CD14-positive monocyte (primary cell): ENCODE measurements at regions not wholly inside any gene's neighbourhood (a gene's known extent, or its start where the extent isn't known, plus 50 kb on each side); places are given as distances from the start of the nearest gene placed in this dataset.

Experiments used
- DNase-seq, 3 donors: peaks; one replicate each; pipeline ENCODE4 v3.0.0-alpha.2; 2011 to 2022
- H2AFZ ChIP-seq: 2 replicates; pipeline ENCODE4 v1.6.0; 2012; ENCODE audit warnings: mild to moderate bottlenecking, low read depth, low read length, inconsistent platforms; ENCODE audit not compliant: insufficient read depth, poor library complexity, severe bottlenecking
- H3K27ac ChIP-seq, 2 donors: 1 replicate in 1 of 2; 2 replicates in 1 of 2; pipeline ENCODE4 v1.5.1; 2012 to 2013; ENCODE audit warnings: low read length in 2 of 2, control low read depth in 1 of 2, inconsistent platforms in 1 of 2, low read depth in 1 of 2, mild to moderate bottlenecking in 1 of 2
- H3K27me3 ChIP-seq, 2 donors: one replicate each; pipeline versions ENCODE4 v1.6.0 to v1.6.1; 2011 to 2013; ENCODE audit warnings: low read length in 2 of 2; ENCODE audit not compliant: control insufficient read depth in 2 of 2, insufficient read depth in 2 of 2
- H3K36me3 ChIP-seq, 2 donors: replicated peaks in 1 of 2; 1 replicate in 1 of 2; 2 replicates in 1 of 2; pipeline versions ENCODE4 v1.5.1 to v1.6.1; 2012 to 2013; ENCODE audit warnings: low read length in 2 of 2, control low read depth in 1 of 2, inconsistent platforms in 1 of 2, mild to moderate bottlenecking in 1 of 2; ENCODE audit not compliant: insufficient read depth in 2 of 2, control insufficient read depth in 1 of 2
- H3K4me1 ChIP-seq, 2 donors: 1 replicate in 1 of 2; 2 replicates in 1 of 2; pipeline versions ENCODE4 v1.5.1 to v1.6.1; 2012 to 2013; ENCODE audit warnings: low read length in 2 of 2, control low read depth in 1 of 2, inconsistent platforms in 1 of 2, mild to moderate bottlenecking in 1 of 2, moderate library complexity in 1 of 2; ENCODE audit not compliant: insufficient read depth in 2 of 2, control insufficient read depth in 1 of 2
- H3K4me2 ChIP-seq: replicated peaks from 2 replicates; pipeline ENCODE3; 2012; ENCODE audit warnings: low read length, moderate library complexity, mild to moderate bottlenecking; ENCODE audit not compliant: poor library complexity, severe bottlenecking; ENCODE audit errors: extremely low read depth
- H3K4me3 ChIP-seq, 3 experiments: fragments of 200-600 bp in 1 of 3; sonication (generic) in 1 of 3; replicated peaks in 1 of 3; 1 replicate in 2 of 3; 2 replicates in 1 of 3; pipeline ENCODE4 v1.5.1; 2011 to 2013; ENCODE audit warnings: low read length in 3 of 3, mild to moderate bottlenecking in 3 of 3, control low read depth in 2 of 3, low read depth in 2 of 3, inconsistent platforms in 1 of 3, moderate library complexity in 1 of 3
- H3K79me2 ChIP-seq: 2 replicates; pipeline ENCODE4 v1.6.0; 2012; ENCODE audit warnings: mild to moderate bottlenecking, control low read depth, inconsistent platforms, low read length, moderate library complexity; ENCODE audit not compliant: insufficient read depth
- H3K9ac ChIP-seq: 2 replicates; pipeline ENCODE4 v1.6.0; 2017; ENCODE audit warnings: low read length, mild to moderate bottlenecking; ENCODE audit not compliant: insufficient read depth, poor library complexity, severe bottlenecking
- H3K9me3 ChIP-seq, 2 donors: replicated peaks in 1 of 2; 1 replicate in 1 of 2; 2 replicates in 1 of 2; pipeline versions ENCODE4 v1.5.1 to v1.6.1; 2012 to 2013; ENCODE audit warnings: low read length in 2 of 2, control low read depth in 1 of 2; ENCODE audit not compliant: control insufficient read depth in 1 of 2, insufficient read depth in 1 of 2
- H4K20me1 ChIP-seq: 2 replicates; pipeline ENCODE4 v1.6.0; 2012; ENCODE audit warnings: mild to moderate bottlenecking, low read length, control low read depth, moderate library complexity; ENCODE audit not compliant: insufficient read depth
- H3K27ac Mint-ChIP-seq, 7 donors: one replicate each; pipeline ENCODE4 v1.8.0; 2020; ENCODE audit warnings: mild to moderate bottlenecking in 7 of 7, mixed read lengths in 7 of 7, moderate library complexity in 6 of 7, inconsistent platforms in 2 of 7
- H3K27me3 Mint-ChIP-seq, 3 donors: one replicate each; pipeline ENCODE4 v1.8.0; 2021 to 2022; ENCODE audit warnings: low read depth in 3 of 3, mild to moderate bottlenecking in 3 of 3, mixed read lengths in 3 of 3, moderate library complexity in 3 of 3, inconsistent platforms in 1 of 3
- H3K36me3 Mint-ChIP-seq, 2 donors: one replicate each; pipeline ENCODE4 v1.8.0; 2020; ENCODE audit warnings: mixed read lengths in 2 of 2, inconsistent platforms in 1 of 2, mild to moderate bottlenecking in 1 of 2
- H3K4me1 Mint-ChIP-seq: one replicate; pipeline ENCODE4 v1.8.0; 2020; ENCODE audit warnings: mild to moderate bottlenecking, mixed read lengths
- H3K4me3 Mint-ChIP-seq, 2 donors: one replicate each; pipeline ENCODE4 v1.8.0; 2020; ENCODE audit warnings: mild to moderate bottlenecking in 2 of 2, mixed read lengths in 2 of 2, moderate library complexity in 1 of 2
- H3K9me3 Mint-ChIP-seq, 7 donors: one replicate each; pipeline ENCODE4 v1.8.0; 2020 to 2022; ENCODE audit warnings: mixed read lengths in 7 of 7, mild to moderate bottlenecking in 6 of 7, moderate library complexity in 6 of 7, inconsistent platforms in 2 of 7
- WGBS: methylation state at CpG from one replicate; pipeline ENCODE4 v1.1.5; 2013; ENCODE audit warnings: missing lambda C conversion rate; ENCODE audit not compliant: insufficient coverage; 5-methylcytosine and 5-hydroxymethylcytosine counted together
- intact Hi-C, 2 donors: fragments of 100-400 bp; cut with micrococcal nuclease; formaldehyde crosslinking; loops; one replicate each; pipeline versions ENCODE4 v1.15.0 to v1.15.1; 2023
- TF ChIP-seq, protein P1 (sequence below): fragments of 200-600 bp; IDR thresholded peaks from one replicate; pipeline ENCODE4 v1.8.0; 2022; ENCODE audit warnings: antibody characterized with exemption, mild to moderate bottlenecking

DNA sequence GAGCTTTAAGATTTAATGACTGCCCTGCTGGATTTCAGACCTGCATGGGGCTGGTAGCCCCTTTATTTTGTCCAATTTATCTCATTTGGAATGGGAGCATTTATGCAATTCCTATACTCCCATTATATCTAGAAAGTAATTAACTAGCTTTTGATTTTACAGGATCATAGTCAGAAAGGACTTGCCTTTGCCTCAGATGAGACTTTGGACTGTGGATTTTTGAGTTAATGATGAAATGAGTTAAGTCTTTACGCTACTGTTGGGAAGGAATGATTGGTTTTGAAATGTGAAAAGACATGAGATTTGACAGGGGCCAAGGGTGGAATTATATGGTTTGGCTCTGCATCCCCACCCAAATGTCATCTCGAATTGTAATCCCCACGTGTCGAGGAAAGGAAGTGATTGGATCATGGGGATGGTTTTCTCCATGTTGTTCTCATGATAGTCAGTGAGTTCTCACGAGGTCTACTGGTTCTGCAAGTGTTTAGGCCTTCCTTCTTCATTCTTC lies 213.1 kb upstream of the DCN start:
- H3K9me3 ChIP-seq, result peaks cover 0 to 13% of the 10 kb centered on the region in 2 donors
- H3K4me2 ChIP-seq, result no peak overlapping the region
- TF ChIP-seq, protein P1, sequence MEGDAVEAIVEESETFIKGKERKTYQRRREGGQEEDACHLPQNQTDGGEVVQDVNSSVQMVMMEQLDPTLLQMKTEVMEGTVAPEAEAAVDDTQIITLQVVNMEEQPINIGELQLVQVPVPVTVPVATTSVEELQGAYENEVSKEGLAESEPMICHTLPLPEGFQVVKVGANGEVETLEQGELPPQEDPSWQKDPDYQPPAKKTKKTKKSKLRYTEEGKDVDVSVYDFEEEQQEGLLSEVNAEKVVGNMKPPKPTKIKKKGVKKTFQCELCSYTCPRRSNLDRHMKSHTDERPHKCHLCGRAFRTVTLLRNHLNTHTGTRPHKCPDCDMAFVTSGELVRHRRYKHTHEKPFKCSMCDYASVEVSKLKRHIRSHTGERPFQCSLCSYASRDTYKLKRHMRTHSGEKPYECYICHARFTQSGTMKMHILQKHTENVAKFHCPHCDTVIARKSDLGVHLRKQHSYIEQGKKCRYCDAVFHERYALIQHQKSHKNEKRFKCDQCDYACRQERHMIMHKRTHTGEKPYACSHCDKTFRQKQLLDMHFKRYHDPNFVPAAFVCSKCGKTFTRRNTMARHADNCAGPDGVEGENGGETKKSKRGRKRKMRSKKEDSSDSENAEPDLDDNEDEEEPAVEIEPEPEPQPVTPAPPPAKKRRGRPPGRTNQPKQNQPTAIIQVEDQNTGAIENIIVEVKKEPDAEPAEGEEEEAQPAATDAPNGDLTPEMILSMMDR, result no peak
- H3K9ac ChIP-seq, result no peak overlapping the region
- Mint-ChIP-seq H3K9me3 (peaks cover 0 to 13% (median 6%) of the 10 kb centered on the region in 7 donors), H3K27ac (no peak overlapping the region), H3K27me3 (peaks cover 0 to 2% (median 2%) of the 10 kb centered on the region in 3 donors), H3K4me3 (no peak overlapping the region), H3K4me1 (no peaks in the 10 kb centered on the region), H3K36me3 (no peaks in the 10 kb centered on the region)
- DNase-seq, result no peak
- H3K4me1 ChIP-seq, result no peaks in the 10 kb centered on the region
- H4K20me1 ChIP-seq, result no peaks in the 10 kb centered on the region
- H3K27me3 ChIP-seq, result no peaks in the 10 kb centered on the region
- WGBS, result 100% methylated on average over 3 of the region's 5 CpGs
- intact Hi-C loops, result no loop called here
- H3K27ac ChIP-seq, result no peak overlapping the region
- no peak overlapping the region for H2AFZ ChIP-seq
- no peaks in the 10 kb centered on the region for H3K36me3 ChIP-seq
- no peaks in the 10 kb centered on the region for H3K79me2 ChIP-seq
- H3K4me3 ChIP-seq, result no peak overlapping the region

DNA sequence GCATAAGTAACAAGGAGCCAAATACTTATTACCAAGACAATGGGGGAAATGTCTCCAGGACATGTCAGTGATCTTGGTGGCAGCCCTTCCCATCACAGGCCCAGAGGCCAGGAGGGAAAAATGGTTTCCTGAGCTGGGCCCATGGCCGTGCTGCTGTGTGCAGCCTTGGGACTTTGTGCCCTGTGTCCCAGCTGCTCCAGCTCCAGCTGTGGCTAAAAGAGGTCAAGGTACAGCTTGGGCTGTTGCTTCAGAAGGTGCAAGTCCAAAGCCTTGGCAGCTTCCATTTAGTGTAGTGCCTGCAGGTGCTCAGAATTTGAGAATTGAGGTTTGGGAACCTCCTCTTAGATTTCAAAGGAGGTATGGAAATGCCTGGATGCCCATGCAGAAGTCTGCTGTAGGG lies 212.3 kb upstream of the DCN start:
- Histone ChIP-seq H3K79me2 (no peaks in the 10 kb centered on the region), H3K27ac (no peak overlapping the region), H3K9ac (no peak overlapping the region), H2AFZ (no peak overlapping the region), H3K4me1 (no peaks in the 10 kb centered on the region), H3K9me3 (peaks cover 0 to 13% of the 10 kb centered on the region in 2 donors), H3K4me2 (no peak overlapping the region), H4K20me1 (no peaks in the 10 kb centered on the region), H3K36me3 (no peaks in the 10 kb centered on the region), H3K4me3 (no peak overlapping the region), H3K27me3 (no peaks in the 10 kb centered on the region)
- no peak for DNase-seq
- TF ChIP-seq, protein P1, result no peak
- Mint-ChIP-seq H3K27me3 (peaks cover 0 to 2% (median 2%) of the 10 kb centered on the region in 3 donors), H3K9me3 (peaks cover 0 to 13% (median 6%) of the 10 kb centered on the region in 7 donors), H3K4me3 (no peak overlapping the region), H3K36me3 (no peaks in the 10 kb centered on the region), H3K27ac (no peak overlapping the region), H3K4me1 (no peaks in the 10 kb centered on the region)
- WGBS, result 93% methylated on average over 1 of the region's 1 CpG
- intact Hi-C loops, result no loop called here
